ENCODE measurements at regions not wholly inside any gene's neighbourhood (a gene's known extent, or its start where the extent isn't known, plus 50 kb on each side); places are given as distances from the start of the nearest gene placed in this dataset.

GRCh38 chr2:104755026-104755878, 98.7 kb upstream of the POU3F3 start:
- no peaks in the 10 kb centered on the region for H3K36me3 ChIP-seq (ENCODE audit: control insufficient read depth, insufficient read depth, low read length)

GRCh38 chr2:104756118-104756517, 97.8 kb upstream of the POU3F3 start:
- DNase-seq (ENCODE audit: low read depth in 4 of 6, low spot score in 6 of 6): peak in 2 of 6 donors; percentile 13 to 45
- H3K4me3 ChIP-seq (ENCODE audit: low read depth, low read length): no peak overlapping the region
- no peaks in the 10 kb centered on the region for H3K27me3 ChIP-seq (ENCODE audit: control insufficient read depth, insufficient read depth, low read length)
- no peak overlapping the region for H3K27ac ChIP-seq (ENCODE audit: low read depth, low read length)
- 52% methylated on average over 6 of the region's 7 CpGs for WGBS (ENCODE audit: insufficient coverage)
- H3K9me3 ChIP-seq (ENCODE audit: control insufficient read depth, insufficient read depth, low read length): no peaks in the 10 kb centered on the region
- peaks cover 30% of the 10 kb centered on the region for H3K4me1 ChIP-seq (ENCODE audit: control insufficient read depth, insufficient read depth, low read length)
- no peaks in the 10 kb centered on the region for H3K36me3 ChIP-seq (ENCODE audit: control insufficient read depth, insufficient read depth, low read length)

More at GRCh38 chr2:104755026-104755878, 98.7 kb upstream of the POU3F3 start:
- Histone ChIP-seq H3K9me3 (ENCODE audit: control insufficient read depth, insufficient read depth, low read length) (no peaks in the 10 kb centered on the region), H3K4me3 (ENCODE audit: low read depth, low read length) (no peak overlapping the region), H3K27ac (ENCODE audit: low read depth, low read length) (peak overlapping the region; percentile 71), H3K27me3 (ENCODE audit: control insufficient read depth, insufficient read depth, low read length) (no peaks in the 10 kb centered on the region), H3K4me1 (ENCODE audit: control insufficient read depth, insufficient read depth, low read length) (peaks cover 30% of the 10 kb centered on the region)
- WGBS (ENCODE audit: insufficient coverage): 32% methylated on average over 26 of the region's 26 CpGs
- DNase-seq (ENCODE audit: low read depth in 4 of 6, low spot score in 6 of 6): peak in 3 of 6 donors; percentile 31 to 79 (median 68)

- H3K4me3 ChIP-seq (ENCODE audit: low read depth, low read length): no peak overlapping the region
- peaks cover 30% of the 10 kb centered on the region for H3K4me1 ChIP-seq (ENCODE audit: control insufficient read depth, insufficient read depth, low read length)
- H3K9me3 ChIP-seq (ENCODE audit: control insufficient read depth, insufficient read depth, low read length): no peaks in the 10 kb centered on the region
- no CpG with 5 or more reads among the region's 5 CpGs for WGBS (ENCODE audit: insufficient coverage)
- DNase-seq (ENCODE audit: low read depth in 4 of 6, low spot score in 6 of 6): peak in 1 of 6 donors; percentile 86
- H3K27me3 ChIP-seq (ENCODE audit: control insufficient read depth, insufficient read depth, low read length): no peaks in the 10 kb centered on the region
- H3K36me3 ChIP-seq (ENCODE audit: control insufficient read depth, insufficient read depth, low read length): no peaks in the 10 kb centered on the region
- no peak overlapping the region for H3K27ac ChIP-seq (ENCODE audit: low read depth, low read length)
Observed at GRCh38 chr2:104757056-104757455, 96.9 kb upstream of the POU3F3 start.

GRCh38 chr2:104758199-104758620, 95.7 kb upstream of the POU3F3 start:
- Histone ChIP-seq H3K27ac (ENCODE audit: low read depth, low read length) (peak overlapping the region; percentile 67), H3K4me3 (ENCODE audit: low read depth, low read length) (no peak overlapping the region), H3K9me3 (ENCODE audit: control insufficient read depth, insufficient read depth, low read length) (no peaks in the 10 kb centered on the region), H3K36me3 (ENCODE audit: control insufficient read depth, insufficient read depth, low read length) (no peaks in the 10 kb centered on the region), H3K27me3 (ENCODE audit: control insufficient read depth, insufficient read depth, low read length) (no peaks in the 10 kb centered on the region), H3K4me1 (ENCODE audit: control insufficient read depth, insufficient read depth, low read length) (peaks cover 30% of the 10 kb centered on the region)
- 0% methylated on average over 8 of the region's 9 CpGs for WGBS (ENCODE audit: insufficient coverage)
- peak in 4 of 6 donors; percentile 42 to 82 (median 62) for DNase-seq (ENCODE audit: low read depth in 4 of 6, low spot score in 6 of 6)

GRCh38 chr2:104762031-104762430, 91.9 kb upstream of the POU3F3 start:
- Histone ChIP-seq H3K4me3 (ENCODE audit: low read depth, low read length) (no peak overlapping the region), H3K27ac (ENCODE audit: low read depth, low read length) (no peak overlapping the region), H3K4me1 (ENCODE audit: control insufficient read depth, insufficient read depth, low read length) (peaks cover 10% of the 10 kb centered on the region), H3K9me3 (ENCODE audit: control insufficient read depth, insufficient read depth, low read length) (no peaks in the 10 kb centered on the region), H3K27me3 (ENCODE audit: control insufficient read depth, insufficient read depth, low read length) (no peaks in the 10 kb centered on the region), H3K36me3 (ENCODE audit: control insufficient read depth, insufficient read depth, low read length) (no peaks in the 10 kb centered on the region)
- no peak for DNase-seq (ENCODE audit: low read depth in 4 of 6, low spot score in 6 of 6)
- 93% methylated on average over 7 of the region's 8 CpGs for WGBS (ENCODE audit: insufficient coverage)

GRCh38 chr2:104766683-104767082, 87.2 kb upstream of the POU3F3 start:
- no peak overlapping the region for H3K4me3 ChIP-seq (ENCODE audit: low read depth, low read length)
- WGBS (ENCODE audit: insufficient coverage): 69% methylated on average over 7 of the region's 10 CpGs
- no peak for DNase-seq (ENCODE audit: low read depth in 4 of 6, low spot score in 6 of 6)
- peaks cover 1% of the 10 kb centered on the region for H3K9me3 ChIP-seq (ENCODE audit: control insufficient read depth, insufficient read depth, low read length)
- no peaks in the 10 kb centered on the region for H3K4me1 ChIP-seq (ENCODE audit: control insufficient read depth, insufficient read depth, low read length)
- no peaks in the 10 kb centered on the region for H3K27me3 ChIP-seq (ENCODE audit: control insufficient read depth, insufficient read depth, low read length)
- H3K36me3 ChIP-seq (ENCODE audit: control insufficient read depth, insufficient read depth, low read length): no peaks in the 10 kb centered on the region
- no peak overlapping the region for H3K27ac ChIP-seq (ENCODE audit: low read depth, low read length)

GRCh38 chr2:104768694-104769093, 85.2 kb upstream of the POU3F3 start:
- no peaks in the 10 kb centered on the region for H3K36me3 ChIP-seq (ENCODE audit: control insufficient read depth, insufficient read depth, low read length)
- no peaks in the 10 kb centered on the region for H3K27me3 ChIP-seq (ENCODE audit: control insufficient read depth, insufficient read depth, low read length)
- WGBS (ENCODE audit: insufficient coverage): 40% methylated on average over 1 of the region's 3 CpGs
- no peak overlapping the region for H3K27ac ChIP-seq (ENCODE audit: low read depth, low read length)
- H3K9me3 ChIP-seq (ENCODE audit: control insufficient read depth, insufficient read depth, low read length): peaks cover 1% of the 10 kb centered on the region
- no peak overlapping the region for H3K4me3 ChIP-seq (ENCODE audit: low read depth, low read length)
- no peak for DNase-seq (ENCODE audit: low read depth in 4 of 6, low spot score in 6 of 6)
- H3K4me1 ChIP-seq (ENCODE audit: control insufficient read depth, insufficient read depth, low read length): no peaks in the 10 kb centered on the region

GRCh38 chr2:104769096-104769495, 84.8 kb upstream of the POU3F3 start:
- Histone ChIP-seq H3K9me3 (ENCODE audit: control insufficient read depth, insufficient read depth, low read length) (peaks cover 1% of the 10 kb centered on the region), H3K4me1 (ENCODE audit: control insufficient read depth, insufficient read depth, low read length) (no peaks in the 10 kb centered on the region), H3K27me3 (ENCODE audit: control insufficient read depth, insufficient read depth, low read length) (no peaks in the 10 kb centered on the region), H3K4me3 (ENCODE audit: low read depth, low read length) (no peak overlapping the region), H3K36me3 (ENCODE audit: control insufficient read depth, insufficient read depth, low read length) (no peaks in the 10 kb centered on the region), H3K27ac (ENCODE audit: low read depth, low read length) (no peak overlapping the region)
- no peak for DNase-seq (ENCODE audit: low read depth in 4 of 6, low spot score in 6 of 6)
- no CpG with 5 or more reads among the region's 1 CpG for WGBS (ENCODE audit: insufficient coverage)

GRCh38 chr2:104772996-104773395, 80.9 kb upstream of the POU3F3 start:
- H3K36me3 ChIP-seq (ENCODE audit: control insufficient read depth, insufficient read depth, low read length): no peaks in the 10 kb centered on the region
- peaks cover 1% of the 10 kb centered on the region for H3K9me3 ChIP-seq (ENCODE audit: control insufficient read depth, insufficient read depth, low read length)
- no CpG with 5 or more reads among the region's 1 CpG for WGBS (ENCODE audit: insufficient coverage)
- H3K4me1 ChIP-seq (ENCODE audit: control insufficient read depth, insufficient read depth, low read length): no peaks in the 10 kb centered on the region
- H3K4me3 ChIP-seq (ENCODE audit: low read depth, low read length): no peak overlapping the region
- no peak for DNase-seq (ENCODE audit: low read depth in 4 of 6, low spot score in 6 of 6)
- no peak overlapping the region for H3K27ac ChIP-seq (ENCODE audit: low read depth, low read length)
- no peaks in the 10 kb centered on the region for H3K27me3 ChIP-seq (ENCODE audit: control insufficient read depth, insufficient read depth, low read length)

- peaks cover 1% of the 10 kb centered on the region for H3K9me3 ChIP-seq (ENCODE audit: control insufficient read depth, insufficient read depth, low read length)
- H3K27ac ChIP-seq (ENCODE audit: low read depth, low read length): no peak overlapping the region
- H3K4me1 ChIP-seq (ENCODE audit: control insufficient read depth, insufficient read depth, low read length): no peaks in the 10 kb centered on the region
- no peak overlapping the region for H3K4me3 ChIP-seq (ENCODE audit: low read depth, low read length)
- H3K27me3 ChIP-seq (ENCODE audit: control insufficient read depth, insufficient read depth, low read length): no peaks in the 10 kb centered on the region
- 48% methylated on average over 2 of the region's 3 CpGs for WGBS (ENCODE audit: insufficient coverage)
- no peaks in the 10 kb centered on the region for H3K36me3 ChIP-seq (ENCODE audit: control insufficient read depth, insufficient read depth, low read length)
- DNase-seq (ENCODE audit: low read depth in 4 of 6, low spot score in 6 of 6): no peak
Observed at GRCh38 chr2:104774631-104775030, 79.3 kb upstream of the POU3F3 start.

Measured in spinal cord (tissue), 9 donors.